HG03378 (cell line): ENCODE measurements at regions not wholly inside any gene's neighbourhood (a gene's known extent, or its start where the extent isn't known, plus 50 kb on each side); places are given as distances from the start of the nearest gene placed in this dataset.

Experiments used
- ATAC-seq: cut with Tn5 transposase; IDR thresholded peaks from one replicate; pipeline ENCODE4 v1.9.1; 2021; ENCODE audit warnings: mild to moderate bottlenecking, moderate library complexity; ENCODE audit not compliant: unreplicated experiment

GRCh38 chr22:49062155-49062801 lies 765.4 kb downstream of the BRD1 start:
- no peak for ATAC-seq

- ATAC-seq = no peak
These were observed 769.8 kb downstream of the BRD1 start for GRCh38 chr22:49057910-49058309.

GRCh38 chr22:49056301-49056700 lies 771.4 kb downstream of the BRD1 start:
- ATAC-seq = no peak

- ATAC-seq = no peak
These were observed 772.3 kb downstream of the BRD1 start for GRCh38 chr22:49055406-49055805.

GRCh38 chr22:49053578-49053977 lies 774.1 kb downstream of the BRD1 start:
- no peak for ATAC-seq

- no peak for ATAC-seq
These were observed 775.1 kb downstream of the BRD1 start for GRCh38 chr22:49052560-49052959.

- ATAC-seq = no peak
These were observed 775.6 kb downstream of the BRD1 start for GRCh38 chr22:49052023-49052538.

GRCh38 chr22:49051491-49052022 lies 776.1 kb downstream of the BRD1 start:
- ATAC-seq = no peak

GRCh38 chr22:49049691-49050090 lies 778.0 kb downstream of the BRD1 start:
- ATAC-seq = no peak

GRCh38 chr22:49048591-49048990 lies 779.1 kb downstream of the BRD1 start:
- ATAC-seq = no peak

GRCh38 chr22:49047447-49047846 lies 780.2 kb downstream of the BRD1 start:
- ATAC-seq = no peak

GRCh38 chr22:49046546-49047361 lies 780.9 kb downstream of the BRD1 start:
- no peak for ATAC-seq

GRCh38 chr22:49046000-49046545 lies 781.6 kb downstream of the BRD1 start:
- ATAC-seq = no peak

- no peak for ATAC-seq
These were observed 782.4 kb downstream of the BRD1 start for GRCh38 chr22:49045276-49045675.

GRCh38 chr22:49044776-49045175 lies 782.9 kb downstream of the BRD1 start:
- ATAC-seq = no peak

GRCh38 chr22:49044091-49044490 lies 783.6 kb downstream of the BRD1 start:
- ATAC-seq = no peak

- no peak for ATAC-seq
These were observed 784.5 kb downstream of the BRD1 start for GRCh38 chr22:49042877-49043859.

- ATAC-seq = no peak
These were observed 785.6 kb downstream of the BRD1 start for GRCh38 chr22:49042066-49042465.

- no peak for ATAC-seq
These were observed 786.8 kb downstream of the BRD1 start for GRCh38 chr22:49040754-49041467.

- no peak for ATAC-seq
These were observed 787.6 kb downstream of the BRD1 start for GRCh38 chr22:49040111-49040510.
